GM12878 (cell line): ENCODE measurements at regions not wholly inside any gene's neighbourhood (a gene's known extent, or its start where the extent isn't known, plus 50 kb on each side); places are given as distances from the start of the nearest gene placed in this dataset.

Source experiments
- ATAC-seq: fragments of 200-7000 bp; cut with Tn5 transposase; 3 replicates; pipeline ENCODE4 v1.9.1; 2020; ENCODE audit warnings: mild to moderate bottlenecking, moderate library complexity
- BruUV-seq: library from RNA; stranded (reverse); fragments of 400-500 nt; replicated peaks from 2 replicates; lab custom pipeline; 2021; lab: Mats Ljungman, UMichigan
- CTCF ChIA-PET: fragments of 300-600 bp; sonication (Branson Sonifier 250); formaldehyde crosslinking; extraction: SDS; loops from one replicate; lab custom pipeline; 2021; ENCODE audit warnings: inconsistent platforms; lab: Yijun Ruan, JAX
- POLR2A ChIA-PET: fragments of 350-600 bp; formaldehyde crosslinking; extraction: SDS; loops from one replicate; lab custom pipeline; 2021; ENCODE audit warnings: inconsistent platforms; lab: Charles Lee
- RAD21 ChIA-PET: fragments of 300-600 bp; sonication (Branson Sonifier 250); formaldehyde crosslinking; loops from one replicate; lab custom pipeline; 2023; ENCODE audit warnings: antibody characterized with exemption; ENCODE audit not compliant: unreplicated experiment; lab: Charles Lee
- SMC1A ChIA-PET: fragments of 300-600 bp; sonication (Branson Sonifier 250); formaldehyde crosslinking; loops from one replicate; lab custom pipeline; 2023; ENCODE audit not compliant: unreplicated experiment, uncharacterized antibody; lab: Charles Lee
- DNase-seq: peaks from one replicate; pipeline ENCODE4 v3.0.0-alpha.2; 2011; ENCODE audit warnings: low read depth, low spot score
- FAIRE-seq: peaks from 3 replicates; lab custom pipeline; 2011; peaks lifted over from hg19 to GRCh38; lab: Jason Lieb, UNC
- H2AFZ ChIP-seq: 2 replicates; pipeline ENCODE4 v1.6.0; 2011; ENCODE audit warnings: low read depth, low read length, control low read depth; ENCODE audit not compliant: control insufficient read depth
- H3K27ac ChIP-seq: 2 replicates; pipeline ENCODE4 v1.5.1; 2011; ENCODE audit warnings: control low read depth; ENCODE audit not compliant: control insufficient read depth, insufficient read depth
- H3K27me3 ChIP-seq, 2 experiments: replicated peaks in 1 of 2; 2 replicates each; pipeline versions ENCODE4 v1.6.0 to v1.6.1; 2011; ENCODE audit warnings: low read length in 1 of 2; ENCODE audit not compliant: control insufficient read depth in 2 of 2, insufficient read depth in 2 of 2
- H3K36me3 ChIP-seq, 2 experiments: 2 replicates each; pipeline ENCODE4 v1.5.1; 2011; ENCODE audit warnings: low read length in 1 of 2; ENCODE audit not compliant: control insufficient read depth in 2 of 2, insufficient read depth in 2 of 2
- H3K4me1 ChIP-seq: 2 replicates; pipeline ENCODE4 v1.6.1; 2011; ENCODE audit warnings: mild to moderate bottlenecking, low read length, moderate library complexity, mixed read lengths; ENCODE audit not compliant: control insufficient read depth, insufficient read depth
- H3K4me2 ChIP-seq: 2 replicates; pipeline ENCODE4 v1.6.0; 2011; ENCODE audit warnings: control low read depth; ENCODE audit not compliant: control insufficient read depth, insufficient read depth
- H3K4me3 ChIP-seq: fragments of 200-600 bp; sonication (generic); 2 replicates; pipeline ENCODE4 v1.5.1; 2016
- H3K79me2 ChIP-seq: 2 replicates; pipeline ENCODE4 v1.6.0; 2011; ENCODE audit warnings: low read length; ENCODE audit not compliant: control insufficient read depth, insufficient read depth
- H3K9ac ChIP-seq: 2 replicates; pipeline ENCODE4 v1.8.0; 2011; ENCODE audit warnings: low read length, control low read depth, mixed read lengths; ENCODE audit not compliant: control insufficient read depth, insufficient read depth
- H3K9me3 ChIP-seq: replicated peaks from 3 replicates; pipeline ENCODE4 v1.5.1; 2011; ENCODE audit warnings: mild to moderate bottlenecking, low read length; ENCODE audit not compliant: control insufficient read depth, insufficient read depth
- H4K20me1 ChIP-seq: 2 replicates; pipeline ENCODE4 v1.6.0; 2011; ENCODE audit not compliant: control insufficient read depth, insufficient read depth
- CUX1 ChIP-seq: IDR thresholded peaks from 2 replicates; pipeline ENCODE4 v1.6.1; 2012; ENCODE audit warnings: improper control_type of control experiment, low read depth, low read length; ENCODE audit not compliant: insufficient replicate concordance
- FOXK2 ChIP-seq: fragments of 450-650 bp; IDR thresholded peaks from 2 replicates; pipeline ENCODE4 v1.6.1; 2017; ENCODE audit warnings: mild to moderate bottlenecking, moderate library complexity
- GABPA ChIP-seq: IDR thresholded peaks from 2 replicates; pipeline ENCODE4 v1.6.1; 2014; ENCODE audit warnings: antibody characterized with exemption, low read depth, mild to moderate bottlenecking, inconsistent platforms
- LARP7 ChIP-seq: fragments of 450-650 bp; IDR thresholded peaks from 2 replicates; pipeline ENCODE4 v1.6.1; 2017; ENCODE audit warnings: mild to moderate bottlenecking
- NRF1 ChIP-seq: conservative IDR thresholded peaks from 2 replicates; pipeline ENCODE4 v1.6.1; 2011; ENCODE audit warnings: mild to moderate bottlenecking, low read depth, low read length, improper control_type of control experiment
- RELB ChIP-seq: fragments of 450-650 bp; IDR thresholded peaks from 2 replicates; pipeline ENCODE4 v1.6.1; 2017; ENCODE audit warnings: low read depth, mild to moderate bottlenecking, moderate library complexity
- REST ChIP-seq: IDR thresholded peaks from 2 replicates; pipeline ENCODE4 v1.6.1; 2012; ENCODE audit warnings: mild to moderate bottlenecking, low read depth, low read length
- SIN3A ChIP-seq: IDR thresholded peaks from 2 replicates; pipeline ENCODE4 v1.6.1; 2012; ENCODE audit warnings: low read depth, low read length, improper control_type of control experiment
- YBX1 ChIP-seq: fragments of 450-650 bp; IDR thresholded peaks from 2 replicates; pipeline ENCODE4 v1.6.1; 2016; ENCODE audit warnings: antibody characterized with exemption
- WGBS: methylation state at CpG from one replicate; pipeline ENCODE4 v1.1.6; 2016; ENCODE audit warnings: low lambda C conversion rate; ENCODE audit not compliant: insufficient replicate concordance, insufficient coverage; ENCODE audit errors: missing lambda C conversion rate; 5-methylcytosine and 5-hydroxymethylcytosine counted together
- in situ Hi-C: fragments of 300-500 bp; cut with MboI; formaldehyde crosslinking; loops from 9 replicates; pipeline ENCODE4 v1.14.3; 2018; ENCODE audit warnings: mixed read lengths
- intact Hi-C: fragments of 100-400 bp; cut with micrococcal nuclease; formaldehyde crosslinking; loops from one replicate; pipeline ENCODE4 v1.14.2; 2022; ENCODE audit not compliant: unreplicated experiment
- TF ChIP-seq, protein P1 (sequence below): fragments of 450-650 bp; IDR thresholded peaks from 2 replicates; pipeline ENCODE4 v1.6.1; 2017; ENCODE audit warnings: mild to moderate bottlenecking, moderate library complexity

- Histone ChIP-seq H3K9me3 (no peaks in the 10 kb centered on the region; the same call in 2 of the 3 replicates), H3K9ac (no peak overlapping the region), H3K36me3 (no peaks in the 10 kb centered on the region), H3K4me2 (no peak overlapping the region), H4K20me1 (no peaks in the 10 kb centered on the region), H3K27ac (no peak overlapping the region), H3K79me2 (no peaks in the 10 kb centered on the region), H3K27me3 (no peaks in the 10 kb centered on the region), H3K4me1 (no peaks in the 10 kb centered on the region), H3K4me3 (no peak overlapping the region), H2AFZ (no peak overlapping the region)
- ChIA-PET CTCF (no interaction called here), POLR2A (no interaction called here), RAD21 (no interaction called here), SMC1A (no interaction called here)
- intact Hi-C loops: no loop called here
- in situ Hi-C loops: no loop called here
- WGBS: 36% methylated on average over 18 of the region's 19 CpGs
- ATAC-seq: no peak
- BruUV-seq: no TSS peak
- FAIRE-seq: no peak
- no peak for DNase-seq
- TF ChIP-seq REST (no peak), SIN3A (no peak), LARP7 (no peak), YBX1 (no peak), CUX1 (no peak), NRF1 (no peak), RELB (no peak), FOXK2 (no peak), GABPA (no peak)
- TF ChIP-seq, protein P1, sequence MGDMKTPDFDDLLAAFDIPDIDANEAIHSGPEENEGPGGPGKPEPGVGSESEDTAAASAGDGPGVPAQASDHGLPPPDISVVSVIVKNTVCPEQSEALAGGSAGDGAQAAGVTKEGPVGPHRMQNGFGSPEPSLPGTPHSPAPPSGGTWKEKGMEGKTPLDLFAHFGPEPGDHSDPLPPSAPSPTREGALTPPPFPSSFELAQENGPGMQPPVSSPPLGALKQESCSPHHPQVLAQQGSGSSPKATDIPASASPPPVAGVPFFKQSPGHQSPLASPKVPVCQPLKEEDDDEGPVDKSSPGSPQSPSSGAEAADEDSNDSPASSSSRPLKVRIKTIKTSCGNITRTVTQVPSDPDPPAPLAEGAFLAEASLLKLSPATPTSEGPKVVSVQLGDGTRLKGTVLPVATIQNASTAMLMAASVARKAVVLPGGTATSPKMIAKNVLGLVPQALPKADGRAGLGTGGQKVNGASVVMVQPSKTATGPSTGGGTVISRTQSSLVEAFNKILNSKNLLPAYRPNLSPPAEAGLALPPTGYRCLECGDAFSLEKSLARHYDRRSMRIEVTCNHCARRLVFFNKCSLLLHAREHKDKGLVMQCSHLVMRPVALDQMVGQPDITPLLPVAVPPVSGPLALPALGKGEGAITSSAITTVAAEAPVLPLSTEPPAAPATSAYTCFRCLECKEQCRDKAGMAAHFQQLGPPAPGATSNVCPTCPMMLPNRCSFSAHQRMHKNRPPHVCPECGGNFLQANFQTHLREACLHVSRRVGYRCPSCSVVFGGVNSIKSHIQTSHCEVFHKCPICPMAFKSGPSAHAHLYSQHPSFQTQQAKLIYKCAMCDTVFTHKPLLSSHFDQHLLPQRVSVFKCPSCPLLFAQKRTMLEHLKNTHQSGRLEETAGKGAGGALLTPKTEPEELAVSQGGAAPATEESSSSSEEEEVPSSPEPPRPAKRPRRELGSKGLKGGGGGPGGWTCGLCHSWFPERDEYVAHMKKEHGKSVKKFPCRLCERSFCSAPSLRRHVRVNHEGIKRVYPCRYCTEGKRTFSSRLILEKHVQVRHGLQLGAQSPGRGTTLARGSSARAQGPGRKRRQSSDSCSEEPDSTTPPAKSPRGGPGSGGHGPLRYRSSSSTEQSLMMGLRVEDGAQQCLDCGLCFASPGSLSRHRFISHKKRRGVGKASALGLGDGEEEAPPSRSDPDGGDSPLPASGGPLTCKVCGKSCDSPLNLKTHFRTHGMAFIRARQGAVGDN: no peak
Measured at GRCh38 chrX:39519030-39519488, 578.7 kb downstream of the BCOR start.
